PC-9 (cell line): ENCODE measurements at regions not wholly inside any gene's neighbourhood (a gene's known extent, or its start where the extent isn't known, plus 50 kb on each side); places are given as distances from the start of the nearest gene placed in this dataset.

Experiments used
- BruUV-seq: library from RNA; stranded (reverse); fragments of 400-500 nt; replicated peaks from 2 replicates; lab custom pipeline; 2021; lab: Mats Ljungman, UMichigan
- CTCF ChIA-PET: fragments of 300-600 bp; sonication (Branson Sonifier 250); formaldehyde crosslinking; loops from one replicate; lab custom pipeline; 2022; ENCODE audit warnings: antibody characterized with exemption; lab: Charles Lee
- POLR2A ChIA-PET: fragments of 300-600 bp; sonication (Branson Sonifier 250); formaldehyde crosslinking; loops from one replicate; lab custom pipeline; 2022; ENCODE audit warnings: antibody characterized with exemption; ENCODE audit not compliant: unreplicated experiment; lab: Charles Lee
- DNase-seq, 2 experiments: peaks; one replicate each; pipeline versions ENCODE4 v3.0.0 to v3.0.0-alpha.2; 2015 to 2022; ENCODE audit warnings: mixed read lengths in 1 of 2
- H2AFZ ChIP-seq: fragments of 200-600 bp; sonication (generic); 2 replicates; pipeline ENCODE4 v1.8.1; 2017; ENCODE audit warnings: antibody characterized with exemption
- H3F3A ChIP-seq: fragments of 200-600 bp; sonication (generic); 2 replicates; pipeline ENCODE4 v1.8.1; 2017; ENCODE audit warnings: antibody characterized with exemption, mild to moderate bottlenecking, low read depth; ENCODE audit not compliant: insufficient read depth
- H3K27ac ChIP-seq: fragments of 200-600 bp; sonication (generic); 2 replicates; pipeline ENCODE4 v1.6.1; 2016; ENCODE audit warnings: mixed run types
- H3K27me3 ChIP-seq: fragments of 200-600 bp; sonication (generic); 2 replicates; pipeline ENCODE4 v1.6.1; 2016; ENCODE audit warnings: low read depth, mixed run types; ENCODE audit not compliant: insufficient read depth
- H3K36me3 ChIP-seq: fragments of 200-600 bp; sonication (generic); 2 replicates; pipeline ENCODE4 v1.6.1; 2016; ENCODE audit warnings: low read depth, mixed run types
- H3K4me1 ChIP-seq: fragments of 200-600 bp; sonication (generic); replicated peaks from 2 replicates; pipeline ENCODE4 v1.6.1; 2016; ENCODE audit warnings: mixed run types; ENCODE audit not compliant: insufficient read depth
- H3K4me2 ChIP-seq: fragments of 200-600 bp; sonication (generic); 2 replicates; pipeline ENCODE4 v1.6.1; 2017; ENCODE audit warnings: mixed run types
- H3K4me3 ChIP-seq: fragments of 200-600 bp; sonication (generic); 2 replicates; pipeline ENCODE4 v1.6.1; 2016; ENCODE audit warnings: mixed run types
- H3K79me2 ChIP-seq: fragments of 200-600 bp; sonication (generic); 2 replicates; pipeline ENCODE4 v1.6.1; 2017; ENCODE audit warnings: low read depth, mixed run types
- H3K9me2 ChIP-seq: fragments of 200-600 bp; sonication (generic); 2 replicates; pipeline ENCODE4 v1.8.1; 2017; ENCODE audit warnings: mild to moderate bottlenecking; ENCODE audit not compliant: insufficient read depth
- H3K9me3 ChIP-seq: fragments of 200-600 bp; sonication (generic); 2 replicates; pipeline ENCODE4 v1.8.1; 2016; ENCODE audit warnings: low read depth; ENCODE audit not compliant: insufficient read depth
- H4K20me1 ChIP-seq: fragments of 200-600 bp; sonication (generic); 2 replicates; pipeline ENCODE4 v1.8.1; 2017; ENCODE audit not compliant: insufficient read depth
- CTCF ChIP-seq: fragments of 200-600 bp; sonication (generic); conservative IDR thresholded peaks from 2 replicates; pipeline ENCODE4 v1.6.1; 2017; ENCODE audit warnings: mixed run types, antibody characterized with exemption, mild to moderate bottlenecking, moderate library complexity
- EZH2 ChIP-seq: fragments of 200-600 bp; sonication (generic); IDR thresholded peaks from 2 replicates; pipeline ENCODE4 v1.8.0; 2017; ENCODE audit warnings: antibody characterized with exemption, low read depth
- intact Hi-C: fragments of 100-400 bp; cut with micrococcal nuclease; formaldehyde crosslinking; loops from one replicate; pipeline ENCODE4 v1.10.0; 2022; ENCODE audit not compliant: unreplicated experiment

- Histone ChIP-seq H3F3A (peaks cover 31% of the 10 kb centered on the region), H3K4me1 (peaks cover 38% of the 10 kb centered on the region), H3K9me3 (peaks cover 9% of the 10 kb centered on the region; the same call in 1 of the 2 replicates), H4K20me1 (no peaks in the 10 kb centered on the region), H2AFZ (no peak overlapping the region), H3K36me3 (no peaks in the 10 kb centered on the region), H3K79me2 (no peaks in the 10 kb centered on the region), H3K27me3 (no peaks in the 10 kb centered on the region), H3K4me2 (no peak overlapping the region), H3K4me3 (no peak overlapping the region), H3K9me2 (no peaks in the 10 kb centered on the region), H3K27ac (no peak overlapping the region)
- ChIA-PET CTCF (no interaction called here), POLR2A (interaction anchor here (0.5 kb wide), 1 partner anchor 532 kb away, joined by 3 read pairs; no protein-coding TSS in a partner anchor)
- no TSS peak for BruUV-seq
- no peak for DNase-seq
- TF ChIP-seq CTCF (no peak), EZH2 (no peak)
- intact Hi-C loops: no loop called here
These were observed 108.8 kb upstream of the DLX2 start for GRCh38 chr2:172211512-172211911.

GRCh38 chr2:172213116-172213860 is 110.6 kb upstream of the DLX2 start:
- no peak overlapping the region for H3K27ac ChIP-seq
- H3F3A ChIP-seq: peaks cover 20% of the 10 kb centered on the region
- no peak overlapping the region for H3K4me2 ChIP-seq
- peaks cover 29% of the 10 kb centered on the region for H3K4me1 ChIP-seq
- no peak for DNase-seq
- CTCF ChIA-PET: no interaction called here
- no peaks in the 10 kb centered on the region for H3K36me3 ChIP-seq
- no peaks in the 10 kb centered on the region for H3K27me3 ChIP-seq
- no TSS peak for BruUV-seq
- no peaks in the 10 kb centered on the region for H3K9me2 ChIP-seq
- H4K20me1 ChIP-seq: no peaks in the 10 kb centered on the region
- H3K9me3 ChIP-seq: peaks cover 9% of the 10 kb centered on the region; the same call in 1 of the 2 replicates
- POLR2A ChIA-PET: no interaction called here
- intact Hi-C loops: no loop called here
- TF ChIP-seq EZH2 (no peak), CTCF (no peak)
- H2AFZ ChIP-seq: no peak overlapping the region
- H3K4me3 ChIP-seq: no peak overlapping the region
- no peaks in the 10 kb centered on the region for H3K79me2 ChIP-seq

- ChIA-PET CTCF (no interaction called here), POLR2A (no interaction called here)
- Histone ChIP-seq H3K9me3 (peaks cover 9% of the 10 kb centered on the region; the same call in 1 of the 2 replicates), H3K27me3 (no peaks in the 10 kb centered on the region), H3K4me3 (no peak overlapping the region), H3F3A (peaks cover 11% of the 10 kb centered on the region), H3K9me2 (no peaks in the 10 kb centered on the region), H3K79me2 (no peaks in the 10 kb centered on the region), H3K4me1 (peaks cover 20% of the 10 kb centered on the region), H3K27ac (no peak overlapping the region), H2AFZ (no peak overlapping the region), H3K4me2 (no peak overlapping the region), H3K36me3 (no peaks in the 10 kb centered on the region), H4K20me1 (no peaks in the 10 kb centered on the region)
- no peak for DNase-seq
- no peak for TF ChIP-seq EZH2
- BruUV-seq: no TSS peak
- intact Hi-C loops: no loop called here
These were observed 111.6 kb upstream of the DLX2 start for GRCh38 chr2:172214252-172214651.
